ENCODE measurements at regions not wholly inside any gene's neighbourhood (a gene's known extent, or its start where the extent isn't known, plus 50 kb on each side); places are given as distances from the start of the nearest gene placed in this dataset.

DNA sequence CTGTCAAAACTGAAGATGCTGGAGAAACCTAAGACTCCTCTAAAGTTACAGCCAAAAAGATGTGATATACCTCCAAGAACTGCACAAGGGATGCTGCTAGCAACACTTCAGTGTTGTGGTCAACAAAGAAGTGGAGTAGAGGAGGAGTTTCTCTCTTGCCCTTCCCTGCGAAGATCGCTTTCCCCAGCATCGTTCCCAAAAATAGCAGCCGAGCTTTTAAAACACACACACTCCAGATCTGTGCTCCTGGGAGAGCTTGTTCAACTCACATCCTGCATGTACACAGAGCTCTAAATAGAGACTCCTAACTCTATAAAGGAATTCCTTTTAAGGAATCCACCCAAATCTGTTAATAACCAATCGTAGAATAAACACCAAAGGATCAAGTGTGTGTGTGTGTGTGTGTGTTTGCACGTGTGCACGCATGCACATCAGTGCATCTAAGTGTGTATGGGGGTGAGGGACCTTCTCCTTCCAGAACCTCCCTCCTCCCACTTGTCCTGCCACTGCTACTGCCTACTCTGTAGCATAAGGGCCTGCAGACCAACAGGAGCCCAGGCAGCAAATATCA lies 58.5 kb downstream of the PSMG1 start:
- peaks cover 4 to 19% (median 14%) of the 10 kb centered on the region in 7 donors for H3K9me3 Mint-ChIP-seq
- no peak overlapping the region for H3K4me3 Mint-ChIP-seq
- H3K27ac Mint-ChIP-seq, result peak overlapping the region in 1 of 6 donors; percentile 4
- peaks cover 6 to 9% of the 10 kb centered on the region in 2 donors for H3K36me3 Mint-ChIP-seq
- ATAC-seq (ENCODE audit: low read depth in 2 of 2), result no peak
- H3K27me3 Mint-ChIP-seq, result peaks cover 0 to 5% (median 0%) of the 10 kb centered on the region in 3 donors
- DNase-seq, result no peak
- peaks cover 0 to 5% (median 0%) of the 10 kb centered on the region in 3 donors for H3K4me1 Mint-ChIP-seq

DNA sequence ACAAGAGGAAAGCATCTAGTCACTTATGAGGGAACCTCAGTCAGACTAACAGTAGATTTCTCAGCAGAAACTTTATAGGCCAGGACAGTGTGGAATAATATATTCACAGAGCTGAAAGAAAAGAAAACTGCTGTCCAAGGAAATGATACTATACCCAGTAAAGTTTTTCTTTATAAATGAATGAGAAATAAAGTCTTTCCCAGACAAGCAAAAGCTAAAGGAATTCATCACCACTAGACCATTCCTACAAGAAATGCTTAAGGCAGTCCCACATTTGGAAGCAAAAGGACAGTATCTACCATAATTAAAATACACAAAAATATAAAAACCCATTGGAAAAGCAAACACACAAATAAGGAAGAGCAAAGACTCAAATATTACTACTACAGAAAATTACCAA lies 59.9 kb downstream of the PSMG1 start:
- Mint-ChIP-seq H3K9me3 (peaks cover 4 to 19% (median 14%) of the 10 kb centered on the region in 7 donors), H3K27me3 (peaks cover 0 to 11% (median 3%) of the 10 kb centered on the region in 3 donors), H3K36me3 (peaks cover 6 to 9% of the 10 kb centered on the region in 2 donors), H3K27ac (no peak overlapping the region), H3K4me1 (peaks cover 0 to 11% (median 0%) of the 10 kb centered on the region in 3 donors), H3K4me3 (no peak overlapping the region)
- DNase-seq, result no peak
- no peak for ATAC-seq (ENCODE audit: low read depth in 2 of 2)

DNA sequence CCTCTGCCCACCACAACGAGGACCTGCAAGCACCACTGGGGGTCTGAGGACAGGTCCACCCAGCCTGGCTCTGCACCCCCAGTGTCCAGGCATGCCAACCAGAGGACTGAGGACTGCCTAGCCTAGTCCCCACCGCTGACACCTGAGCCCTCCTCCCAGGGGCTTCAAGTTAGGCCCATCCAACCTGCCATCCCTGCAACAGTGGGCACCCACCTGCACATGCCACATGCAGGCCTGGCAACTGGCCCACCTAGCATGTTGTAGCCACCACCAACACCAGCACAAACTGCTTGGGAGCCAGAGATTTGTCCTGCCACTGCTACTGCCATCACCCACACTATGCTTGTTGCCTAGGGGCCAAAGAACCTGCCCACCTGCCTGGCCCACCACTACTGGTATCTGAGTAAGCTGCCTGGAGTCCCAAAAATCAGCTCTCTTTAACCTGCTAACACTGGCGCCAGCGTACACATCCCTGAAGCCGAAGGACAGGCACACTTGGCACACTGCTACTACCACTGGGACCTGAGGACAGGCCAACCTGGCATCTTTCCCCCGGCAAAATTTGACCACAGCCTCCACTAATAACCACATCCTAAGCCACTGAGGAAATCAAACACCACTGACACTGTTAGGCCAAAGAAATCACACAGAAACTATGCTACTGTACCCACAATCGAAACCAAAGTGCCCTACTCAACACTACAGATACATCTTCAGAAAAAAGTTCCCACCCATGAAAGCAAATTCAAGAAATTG lies 61.5 kb downstream of the PSMG1 start:
- Mint-ChIP-seq H3K27me3 (peaks cover 0 to 11% (median 10%) of the 10 kb centered on the region in 3 donors), H3K27ac (peak overlapping the region in 2 of 6 donors; percentile 38 to 61), H3K4me3 (no peak overlapping the region), H3K36me3 (peaks cover 6 to 9% of the 10 kb centered on the region in 2 donors), H3K4me1 (peaks cover 0 to 11% (median 0%) of the 10 kb centered on the region in 3 donors), H3K9me3 (peaks cover 4 to 19% (median 14%) of the 10 kb centered on the region in 7 donors)
- ATAC-seq (ENCODE audit: low read depth in 2 of 2), result no peak
- DNase-seq, result no peak

DNA sequence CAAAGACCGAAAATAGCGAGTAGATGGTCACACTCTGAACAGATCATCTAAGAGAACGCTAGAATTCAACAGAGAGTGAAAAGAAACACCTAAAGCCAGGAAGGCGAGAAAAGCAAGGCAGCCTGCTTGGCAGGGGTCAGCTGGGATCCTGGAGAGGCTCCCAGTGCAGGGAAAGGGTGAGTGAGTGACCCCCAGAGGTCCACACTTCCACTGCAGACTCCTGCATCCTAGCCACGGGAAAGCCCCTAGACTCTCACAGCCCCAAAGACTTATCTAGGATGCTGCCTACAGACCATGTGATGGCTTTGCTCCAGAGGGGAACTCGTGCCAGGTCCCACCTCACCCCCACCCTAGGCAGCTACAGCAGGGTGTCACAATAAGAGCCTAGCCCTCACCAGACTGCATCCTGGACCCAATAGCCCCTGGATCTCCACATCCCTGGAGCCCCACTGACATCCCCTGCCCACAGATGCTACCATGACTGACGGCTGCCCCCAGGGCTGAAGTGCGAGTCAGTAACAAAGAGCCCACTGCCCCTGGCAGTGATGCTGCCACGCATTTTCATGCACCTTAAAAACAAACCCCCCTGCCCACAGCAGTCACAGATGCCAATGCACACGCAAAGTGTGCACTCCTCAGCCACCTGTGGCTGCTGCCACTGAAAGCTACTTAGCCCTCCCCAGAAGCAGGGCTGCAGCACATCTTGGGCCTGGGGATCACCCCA lies 62.2 kb downstream of the PSMG1 start:
- Mint-ChIP-seq H3K27ac (no peak overlapping the region), H3K4me1 (peaks cover 0 to 11% (median 0%) of the 10 kb centered on the region in 3 donors), H3K36me3 (peaks cover 8 to 9% of the 10 kb centered on the region in 2 donors), H3K4me3 (no peak overlapping the region), H3K27me3 (peaks cover 0 to 11% (median 10%) of the 10 kb centered on the region in 3 donors), H3K9me3 (peaks cover 4 to 19% (median 14%) of the 10 kb centered on the region in 7 donors)
- ATAC-seq (ENCODE audit: low read depth in 2 of 2), result no peak
- DNase-seq, result no peak

DNA sequence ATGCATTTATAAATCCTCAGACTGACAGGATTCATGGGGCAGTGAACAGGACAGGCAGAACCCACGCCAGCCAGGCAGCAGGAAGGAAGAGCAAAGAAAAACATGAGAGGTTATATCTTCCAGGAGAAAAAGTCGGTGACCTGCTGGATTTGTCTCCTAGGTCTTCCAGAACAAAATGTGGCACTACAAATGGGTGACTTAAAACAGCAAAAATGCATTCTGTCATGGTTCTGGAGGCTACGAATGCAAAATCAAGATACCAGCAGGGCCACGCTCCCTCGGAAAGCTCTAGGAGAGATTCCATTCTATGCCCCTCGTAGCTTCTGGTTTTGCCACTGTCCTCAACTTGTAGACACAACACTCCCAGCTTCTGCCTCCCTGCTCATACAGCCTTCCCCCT lies 63.4 kb downstream of the PSMG1 start:
- DNase-seq, result no peak
- Mint-ChIP-seq H3K27ac (peak overlapping the region in 1 of 6 donors; percentile 78), H3K27me3 (peaks cover 0 to 11% (median 10%) of the 10 kb centered on the region in 3 donors), H3K9me3 (peaks cover 4 to 19% (median 14%) of the 10 kb centered on the region in 7 donors), H3K36me3 (peaks cover 9% of the 10 kb centered on the region in 2 donors), H3K4me1 (peaks cover 0 to 6% (median 0%) of the 10 kb centered on the region in 3 donors), H3K4me3 (no peak overlapping the region)
- ATAC-seq (ENCODE audit: low read depth in 2 of 2), result no peak

DNA sequence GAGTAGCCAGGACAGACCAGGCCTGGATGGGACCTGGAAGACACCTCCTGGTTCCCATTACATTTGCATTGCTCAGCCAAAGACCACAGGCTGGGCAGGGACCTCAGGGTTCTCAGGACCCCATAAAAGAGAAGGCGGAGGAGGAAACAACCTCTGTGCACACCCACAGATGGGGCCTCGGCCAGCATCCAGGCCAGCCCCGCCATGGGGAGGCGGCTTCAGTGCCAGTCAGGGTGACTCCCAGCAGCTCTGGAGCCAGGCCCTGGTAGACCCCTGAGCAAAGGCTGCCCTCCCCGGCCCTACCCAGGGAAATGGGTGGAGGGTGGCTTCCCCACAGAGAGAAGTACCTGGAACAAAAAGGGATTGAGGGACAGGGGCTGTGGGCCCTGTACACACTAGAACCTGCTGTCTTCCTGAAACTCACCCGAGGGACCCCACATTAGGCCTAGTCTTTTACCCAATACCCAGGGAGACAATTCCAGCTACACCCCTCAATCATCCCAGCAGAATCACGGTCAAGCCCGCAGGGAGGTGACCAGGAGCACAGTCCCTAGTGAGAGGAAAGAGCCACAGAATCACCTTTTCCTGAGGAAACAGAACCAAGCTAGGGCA lies 64.5 kb downstream of the PSMG1 start:
- H3K27ac Mint-ChIP-seq, result peak overlapping the region in 1 of 6 donors; percentile 82
- peaks cover 0 to 6% (median 0%) of the 10 kb centered on the region in 3 donors for H3K4me1 Mint-ChIP-seq
- DNase-seq (no peak), ATAC-seq (ENCODE audit: low read depth in 2 of 2) (no peak)
- H3K27me3 Mint-ChIP-seq, result peaks cover 0 to 11% (median 10%) of the 10 kb centered on the region in 3 donors
- H3K4me3 Mint-ChIP-seq, result peak overlapping the region in 1 of 8 donors; percentile 10
- peaks cover 4 to 19% (median 14%) of the 10 kb centered on the region in 7 donors for H3K9me3 Mint-ChIP-seq
- peaks cover 9% of the 10 kb centered on the region in 2 donors for H3K36me3 Mint-ChIP-seq

DNA sequence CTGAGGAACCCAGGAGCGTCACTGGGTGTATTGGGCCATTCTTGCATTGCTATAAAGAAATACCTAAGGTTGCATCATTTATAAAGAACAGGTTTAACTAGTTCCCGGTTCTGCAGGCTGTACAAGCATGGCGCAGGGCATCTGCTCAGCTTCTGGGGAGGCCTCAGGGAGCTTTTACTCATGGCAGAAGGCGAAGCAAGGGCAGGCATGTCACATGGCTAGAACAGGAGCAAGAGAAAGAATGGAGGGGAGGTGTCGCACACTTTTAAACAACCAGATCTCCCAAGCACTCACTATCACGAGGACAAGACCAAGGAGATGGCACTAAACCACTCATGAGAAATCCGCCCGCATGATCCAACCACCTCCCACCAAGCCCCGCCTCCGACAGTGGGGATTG lies 65.2 kb downstream of the PSMG1 start:
- H3K4me3 Mint-ChIP-seq, result no peak overlapping the region
- H3K27ac Mint-ChIP-seq, result no peak overlapping the region
- H3K36me3 Mint-ChIP-seq, result peaks cover 9% of the 10 kb centered on the region in 2 donors

DNA sequence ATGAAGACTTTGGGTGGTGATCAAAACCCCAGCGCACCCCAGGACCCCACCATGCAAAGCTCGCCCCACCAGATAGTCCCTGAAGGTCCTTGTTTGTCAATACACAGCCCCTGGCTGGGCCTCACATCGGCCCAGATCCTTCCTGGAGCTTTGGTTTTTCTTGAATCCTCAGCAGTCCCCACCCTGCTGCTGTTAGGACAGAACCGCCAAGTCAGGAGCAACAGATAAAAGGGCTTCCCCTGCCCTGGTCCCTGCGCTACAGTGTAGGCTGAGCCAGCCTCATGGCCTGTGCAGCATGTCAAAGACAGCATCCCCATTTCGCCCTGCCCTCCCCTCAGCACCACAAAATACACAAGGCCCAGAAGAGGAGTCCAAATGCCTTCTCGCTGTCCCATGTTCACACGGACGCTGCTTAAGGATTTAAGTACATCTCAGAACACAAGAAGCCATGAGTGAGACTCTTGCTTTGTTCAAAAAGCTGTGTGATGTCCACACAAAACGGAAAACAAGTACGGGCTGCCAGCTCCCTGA lies 65.7 kb downstream of the PSMG1 start:
- Mint-ChIP-seq H3K4me1 (peaks cover 0 to 6% (median 0%) of the 10 kb centered on the region in 3 donors), H3K4me3 (no peak overlapping the region), H3K27ac (no peak overlapping the region), H3K36me3 (peaks cover 8 to 9% of the 10 kb centered on the region in 2 donors), H3K27me3 (peaks cover 0 to 11% (median 10%) of the 10 kb centered on the region in 3 donors), H3K9me3 (peaks cover 4 to 9% (median 7%) of the 10 kb centered on the region in 7 donors)
- DNase-seq, result no peak
- no peak for ATAC-seq (ENCODE audit: low read depth in 2 of 2)

More for the DNA sequence above, 65.2 kb downstream of the PSMG1 start:
- no peak for DNase-seq
- no peak for ATAC-seq (ENCODE audit: low read depth in 2 of 2)
- Mint-ChIP-seq H3K27me3 (peaks cover 0 to 11% (median 10%) of the 10 kb centered on the region in 3 donors), H3K4me1 (peaks cover 0 to 6% (median 0%) of the 10 kb centered on the region in 3 donors), H3K9me3 (peaks cover 4 to 14% (median 12%) of the 10 kb centered on the region in 7 donors)

DNA sequence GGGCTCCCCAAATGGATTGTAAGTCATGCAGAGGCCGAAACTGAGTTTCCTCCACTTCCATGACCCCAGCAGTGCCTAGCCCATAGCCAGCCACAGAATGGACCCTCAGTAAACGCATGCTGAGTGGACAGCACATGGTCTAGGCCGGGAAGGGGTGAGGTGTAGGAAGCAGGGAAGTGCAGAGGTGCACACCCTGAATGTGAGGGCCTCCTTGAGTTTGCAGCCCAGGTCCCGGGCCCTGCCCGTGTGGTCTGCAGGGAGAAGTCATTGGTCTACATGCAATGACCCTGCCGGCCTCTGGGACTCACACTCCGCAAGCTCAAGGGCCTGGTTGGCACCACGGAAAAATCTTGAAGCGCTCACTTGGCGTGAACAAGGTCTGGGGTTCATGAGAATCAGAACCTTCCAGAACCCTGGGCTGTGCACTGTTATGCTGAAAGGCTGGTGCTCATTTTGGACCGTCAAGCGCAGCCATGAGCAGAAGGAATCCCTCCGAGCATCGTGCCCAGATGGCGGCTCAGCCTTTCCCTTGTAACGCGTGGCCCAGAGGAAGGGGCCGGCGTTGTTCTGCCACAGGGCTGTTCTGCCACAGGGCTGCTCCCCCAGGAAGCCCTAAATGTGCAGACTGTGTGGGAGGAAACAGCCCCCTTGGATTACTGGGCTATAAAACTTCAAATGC lies 66.4 kb downstream of the PSMG1 start:
- Mint-ChIP-seq H3K27me3 (peaks cover 0 to 10% (median 8%) of the 10 kb centered on the region in 3 donors), H3K4me3 (no peak overlapping the region), H3K36me3 (peaks cover 2 to 3% of the 10 kb centered on the region in 2 donors), H3K4me1 (peaks cover 0 to 6% (median 0%) of the 10 kb centered on the region in 3 donors), H3K9me3 (peaks cover 0 to 4% (median 1%) of the 10 kb centered on the region in 7 donors), H3K27ac (no peak overlapping the region)
- ATAC-seq (ENCODE audit: low read depth in 2 of 2) (no peak), DNase-seq (no peak)

DNA sequence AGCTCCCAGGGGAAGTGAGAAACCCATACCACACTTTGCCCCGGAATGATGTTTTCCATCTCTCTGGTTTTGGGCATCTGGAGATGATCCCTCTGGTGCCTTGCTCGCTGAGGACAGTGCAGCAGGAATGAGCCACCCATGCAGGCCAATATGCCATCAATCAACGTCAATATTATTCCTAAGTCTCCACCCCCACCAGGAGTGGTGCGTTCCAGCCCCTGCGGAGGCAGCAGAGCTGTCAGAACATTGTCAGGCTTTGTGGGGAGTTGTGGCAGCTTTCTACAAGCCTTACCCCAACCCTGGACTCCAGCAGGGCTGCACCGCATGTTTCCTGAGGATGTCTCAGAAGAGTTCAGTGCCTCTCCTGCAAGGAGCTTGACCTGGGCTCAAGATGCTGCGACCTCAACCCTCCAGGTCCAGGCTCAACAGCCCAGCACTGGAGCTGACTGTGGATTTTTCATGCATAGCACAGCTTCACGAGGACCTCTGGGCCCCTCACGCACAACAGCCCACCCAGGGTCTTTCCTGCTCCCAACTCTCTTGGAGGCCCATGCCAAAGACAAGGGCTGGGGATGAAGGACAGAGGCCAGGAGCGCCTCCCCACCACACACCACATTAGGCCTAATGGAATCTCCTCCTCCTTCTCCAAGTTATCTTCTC lies 67.5 kb downstream of the PSMG1 start:
- H3K36me3 Mint-ChIP-seq, result peaks cover 0 to 3% of the 10 kb centered on the region in 2 donors

DNA sequence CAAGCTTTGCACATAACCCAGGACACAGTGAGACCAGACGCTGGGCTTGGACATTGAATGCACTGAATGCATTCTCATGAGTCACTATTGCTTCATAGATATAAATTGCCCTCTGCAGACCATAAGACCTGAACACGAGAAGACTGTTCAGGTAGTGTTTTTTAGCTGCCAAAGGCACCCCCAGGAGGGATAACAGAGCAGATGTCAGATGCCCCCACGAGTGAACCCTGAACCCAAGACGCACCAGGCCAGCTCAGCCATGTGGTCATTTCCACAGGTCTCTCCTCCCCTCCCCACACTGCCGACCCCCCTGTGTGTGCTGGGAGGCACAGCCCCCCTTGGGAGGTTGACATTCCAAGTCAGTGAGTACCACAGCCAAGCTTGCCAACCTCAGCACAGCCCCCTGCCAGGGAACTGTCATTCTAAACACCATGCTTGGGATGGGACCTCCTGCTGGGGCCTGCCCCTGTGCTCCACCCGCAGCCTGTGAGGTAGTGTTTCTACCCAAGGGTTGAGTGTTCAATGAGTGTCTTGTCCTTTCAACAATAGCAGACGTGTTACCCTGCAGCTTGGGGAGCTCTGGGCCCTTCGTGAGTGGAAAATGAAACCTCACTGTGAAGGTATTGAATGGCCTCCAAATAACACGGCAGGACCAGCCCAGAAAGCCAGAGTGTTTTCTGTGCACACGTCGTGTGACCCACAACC lies 68.2 kb downstream of the PSMG1 start:
- H3K4me3 Mint-ChIP-seq, result no peak overlapping the region
- H3K4me1 Mint-ChIP-seq, result peaks cover 0 to 6% (median 0%) of the 10 kb centered on the region in 3 donors
- ATAC-seq (ENCODE audit: low read depth in 2 of 2) (no peak), DNase-seq (no peak)
- H3K27me3 Mint-ChIP-seq, result peaks cover 0 to 10% (median 6%) of the 10 kb centered on the region in 3 donors
- no peaks in the 10 kb centered on the region for H3K9me3 Mint-ChIP-seq
- H3K27ac Mint-ChIP-seq, result no peak overlapping the region
- H3K36me3 Mint-ChIP-seq, result peaks cover 0 to 3% of the 10 kb centered on the region in 2 donors

More for the DNA sequence above, 67.5 kb downstream of the PSMG1 start:
- Mint-ChIP-seq H3K27me3 (peaks cover 0 to 10% (median 6%) of the 10 kb centered on the region in 3 donors), H3K4me3 (no peak overlapping the region), H3K4me1 (peaks cover 0 to 6% (median 0%) of the 10 kb centered on the region in 3 donors), H3K27ac (no peak overlapping the region), H3K9me3 (peaks cover 0 to 2% (median 0%) of the 10 kb centered on the region in 7 donors)
- DNase-seq, result no peak
- ATAC-seq (ENCODE audit: low read depth in 2 of 2), result no peak

All from naive B cell (primary cell).